T-helper 17 cell (primary cell): ENCODE measurements at regions not wholly inside any gene's neighbourhood (a gene's known extent, or its start where the extent isn't known, plus 50 kb on each side); places are given as distances from the start of the nearest gene placed in this dataset.

Experiments
- ATAC-seq: fragments of 150-1000 bp; cut with Tn5 transposase; 2 replicates; pipeline ENCODE4 v1.10.0; 2021; ENCODE audit warnings: mild to moderate bottlenecking, moderate library complexity
- DNase-seq, 3 donors: peaks; one replicate each; pipeline versions ENCODE4 v3.0.0 to v3.0.0-alpha.2; 2020 to 2021
- H3K9me3 ChIP-seq: one replicate; pipeline ENCODE4 v1.7.0; 2013; ENCODE audit warnings: low read length, mild to moderate bottlenecking; ENCODE audit not compliant: control insufficient read depth, poor library complexity, severe bottlenecking
- H3K27ac Mint-ChIP-seq: one replicate; pipeline ENCODE4 v1.8.0; 2022; ENCODE audit warnings: mild to moderate bottlenecking, moderate library complexity, mixed read lengths
- H3K27me3 Mint-ChIP-seq: one replicate; pipeline ENCODE4 v1.8.0; 2022; ENCODE audit warnings: mixed read lengths
- H3K36me3 Mint-ChIP-seq: one replicate; pipeline ENCODE4 v1.8.0; 2022; ENCODE audit warnings: low read depth, mixed read lengths
- H3K4me1 Mint-ChIP-seq: one replicate; pipeline ENCODE4 v1.8.0; 2022; ENCODE audit warnings: mild to moderate bottlenecking, mixed read lengths
- H3K4me3 Mint-ChIP-seq: one replicate; pipeline ENCODE4 v1.8.0; 2022; ENCODE audit warnings: mild to moderate bottlenecking, moderate library complexity, mixed read lengths

DNA sequence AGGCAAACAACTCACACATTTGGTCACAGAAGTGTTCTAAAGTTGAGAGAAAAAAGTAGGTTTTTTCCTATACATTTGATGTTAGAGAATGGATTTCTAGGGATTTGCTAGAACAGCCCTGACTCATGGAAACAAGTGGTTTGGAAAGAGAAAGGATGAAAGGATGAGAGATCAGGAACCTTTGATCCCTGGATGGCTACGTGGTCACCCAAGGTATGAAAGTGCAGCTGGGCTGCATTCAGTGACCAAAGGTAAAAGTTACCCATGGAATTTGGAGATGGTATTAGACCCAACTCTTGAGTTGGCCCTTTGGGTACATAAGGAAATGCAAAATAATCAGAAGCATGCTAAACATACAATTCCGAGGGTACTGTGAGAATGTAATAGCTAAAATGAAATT lies 61.3 kb upstream of the SPIN1 start:
- H3K4me1 Mint-ChIP-seq: peaks cover 17% of the 10 kb centered on the region
- H3K9me3 ChIP-seq: no peaks in the 10 kb centered on the region
- no peak for ATAC-seq
- no peak for DNase-seq
- H3K36me3 Mint-ChIP-seq: peaks cover 2% of the 10 kb centered on the region
- H3K27me3 Mint-ChIP-seq: no peaks in the 10 kb centered on the region
- no peak overlapping the region for H3K4me3 Mint-ChIP-seq
- H3K27ac Mint-ChIP-seq: peak overlapping the region; percentile 3

- Mint-ChIP-seq H3K36me3 (peaks cover 2% of the 10 kb centered on the region), H3K4me3 (no peak overlapping the region), H3K27ac (no peak overlapping the region), H3K27me3 (no peaks in the 10 kb centered on the region), H3K4me1 (peaks cover 17% of the 10 kb centered on the region)
- H3K9me3 ChIP-seq: no peaks in the 10 kb centered on the region
- DNase-seq: no peak
- no peak for ATAC-seq
Measured at GRCh38 chr9:88326015-88326414, 62.2 kb upstream of the SPIN1 start.

DNA sequence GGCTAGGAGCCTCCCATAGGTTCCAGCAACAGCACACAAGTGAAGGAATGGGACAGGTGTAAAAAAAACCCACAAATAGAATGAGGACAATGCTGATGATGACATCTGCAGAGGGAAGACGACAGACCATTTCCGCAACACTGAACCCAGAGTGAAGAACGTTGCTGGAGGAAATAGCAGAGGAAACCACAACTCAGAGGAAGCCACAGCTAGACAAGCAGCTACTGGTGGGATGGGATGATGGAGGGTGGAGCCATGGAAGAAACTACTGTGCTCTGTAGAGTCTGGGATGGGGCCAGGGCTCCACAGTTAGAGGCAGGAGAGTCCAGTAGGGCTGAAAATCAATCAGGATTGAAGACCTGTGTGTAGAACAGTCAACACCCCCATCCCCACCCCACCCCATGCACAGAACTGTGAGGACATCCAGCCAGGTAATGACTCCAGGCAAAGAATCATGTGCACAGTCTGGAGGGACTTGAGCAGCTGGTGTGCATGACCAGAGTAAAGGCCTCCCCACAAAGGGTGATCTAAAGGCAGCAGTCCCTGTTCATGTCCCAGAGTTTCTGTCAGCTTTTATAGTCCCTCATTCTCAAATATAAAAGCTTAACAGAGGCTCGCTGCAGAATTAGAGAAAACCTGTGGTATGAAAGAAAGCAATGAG lies 65.2 kb upstream of the SPIN1 start:
- H3K27ac Mint-ChIP-seq: peak overlapping the region; percentile 94
- ATAC-seq (peak; percentile 99), DNase-seq (peak in 2 of 3 donors; percentile 29 to 32)
- H3K4me3 Mint-ChIP-seq: peak overlapping the region; percentile 81
- H3K36me3 Mint-ChIP-seq: peaks cover 2% of the 10 kb centered on the region
- H3K9me3 ChIP-seq: no peaks in the 10 kb centered on the region
- H3K4me1 Mint-ChIP-seq: peaks cover 21% of the 10 kb centered on the region
- no peaks in the 10 kb centered on the region for H3K27me3 Mint-ChIP-seq

DNA sequence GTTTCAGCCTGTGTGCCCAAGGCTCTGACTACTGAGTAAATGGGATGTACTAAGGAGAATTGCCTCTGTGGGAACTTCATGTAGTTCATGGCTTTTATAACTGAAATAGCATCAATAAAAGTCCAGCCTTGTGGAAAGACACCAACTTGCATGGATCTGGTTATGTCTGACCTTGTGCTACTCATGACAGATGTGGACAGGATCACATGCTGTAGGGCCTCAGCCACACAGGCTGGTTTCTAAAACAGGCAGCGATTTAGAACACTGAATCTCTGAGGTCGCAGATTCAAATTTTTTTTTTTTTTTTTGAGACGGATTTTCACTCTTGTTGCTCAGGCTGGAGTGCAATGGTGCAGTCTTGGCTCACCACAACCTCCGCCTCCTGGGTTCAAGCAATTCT lies 66.5 kb upstream of the SPIN1 start:
- peaks cover 21% of the 10 kb centered on the region for H3K4me1 Mint-ChIP-seq
- ATAC-seq (no peak), DNase-seq (no peak)
- no peak overlapping the region for H3K27ac Mint-ChIP-seq
- H3K9me3 ChIP-seq: no peaks in the 10 kb centered on the region
- H3K27me3 Mint-ChIP-seq: no peaks in the 10 kb centered on the region
- no peak overlapping the region for H3K4me3 Mint-ChIP-seq
- peaks cover 2% of the 10 kb centered on the region for H3K36me3 Mint-ChIP-seq

- H3K4me3 Mint-ChIP-seq: no peak overlapping the region
- peaks cover 21% of the 10 kb centered on the region for H3K4me1 Mint-ChIP-seq
- DNase-seq (no peak), ATAC-seq (no peak)
- peak overlapping the region; percentile 53 for H3K27ac Mint-ChIP-seq
- H3K36me3 Mint-ChIP-seq: peaks cover 2% of the 10 kb centered on the region
- no peaks in the 10 kb centered on the region for H3K9me3 ChIP-seq
- no peaks in the 10 kb centered on the region for H3K27me3 Mint-ChIP-seq
Measured at GRCh38 chr9:88320748-88321415, 67.4 kb upstream of the SPIN1 start.

DNA sequence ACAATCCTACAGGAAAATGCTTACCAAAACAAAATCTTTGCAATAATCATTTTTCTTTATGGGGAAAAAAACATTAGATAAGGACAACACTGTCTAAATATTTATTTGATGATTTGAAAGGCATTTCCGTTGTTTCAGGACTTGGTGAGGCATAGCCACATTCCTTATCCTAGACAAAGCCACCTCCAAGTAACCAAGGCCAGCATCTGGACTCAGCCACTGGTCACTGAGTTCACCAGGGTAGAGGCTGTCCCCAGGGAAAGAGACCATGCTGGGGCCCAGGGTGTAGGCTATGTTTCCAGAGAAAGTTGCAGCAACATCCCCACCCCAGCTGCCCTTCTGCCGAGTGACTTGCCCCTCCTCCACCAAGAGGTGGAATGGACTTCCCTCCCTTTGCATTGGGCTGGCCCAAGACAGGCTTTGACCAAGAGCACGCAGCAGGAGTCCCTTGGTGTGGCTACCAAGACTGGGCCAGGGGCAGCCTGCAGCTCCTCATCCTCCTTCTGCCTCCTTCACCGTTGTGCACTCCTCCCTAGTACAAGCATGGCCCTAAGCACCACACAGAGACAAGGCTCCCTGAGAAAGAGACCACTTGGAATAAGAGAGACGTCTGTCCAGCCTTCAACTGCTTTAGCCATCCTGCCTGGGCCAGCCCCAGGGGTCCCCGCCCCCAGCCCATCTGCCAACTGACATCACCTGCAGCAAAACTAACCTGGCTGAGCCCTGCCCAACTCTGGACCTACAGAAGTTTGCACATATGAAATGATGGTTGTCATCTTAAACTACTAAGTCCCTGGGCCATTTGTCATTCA lies 68.1 kb upstream of the SPIN1 start:
- Mint-ChIP-seq H3K27me3 (no peaks in the 10 kb centered on the region), H3K4me3 (no peak overlapping the region), H3K4me1 (peaks cover 21% of the 10 kb centered on the region), H3K36me3 (peaks cover 2% of the 10 kb centered on the region), H3K27ac (peak overlapping the region; percentile 53)
- H3K9me3 ChIP-seq: no peaks in the 10 kb centered on the region
- DNase-seq (no peak), ATAC-seq (no peak)

DNA sequence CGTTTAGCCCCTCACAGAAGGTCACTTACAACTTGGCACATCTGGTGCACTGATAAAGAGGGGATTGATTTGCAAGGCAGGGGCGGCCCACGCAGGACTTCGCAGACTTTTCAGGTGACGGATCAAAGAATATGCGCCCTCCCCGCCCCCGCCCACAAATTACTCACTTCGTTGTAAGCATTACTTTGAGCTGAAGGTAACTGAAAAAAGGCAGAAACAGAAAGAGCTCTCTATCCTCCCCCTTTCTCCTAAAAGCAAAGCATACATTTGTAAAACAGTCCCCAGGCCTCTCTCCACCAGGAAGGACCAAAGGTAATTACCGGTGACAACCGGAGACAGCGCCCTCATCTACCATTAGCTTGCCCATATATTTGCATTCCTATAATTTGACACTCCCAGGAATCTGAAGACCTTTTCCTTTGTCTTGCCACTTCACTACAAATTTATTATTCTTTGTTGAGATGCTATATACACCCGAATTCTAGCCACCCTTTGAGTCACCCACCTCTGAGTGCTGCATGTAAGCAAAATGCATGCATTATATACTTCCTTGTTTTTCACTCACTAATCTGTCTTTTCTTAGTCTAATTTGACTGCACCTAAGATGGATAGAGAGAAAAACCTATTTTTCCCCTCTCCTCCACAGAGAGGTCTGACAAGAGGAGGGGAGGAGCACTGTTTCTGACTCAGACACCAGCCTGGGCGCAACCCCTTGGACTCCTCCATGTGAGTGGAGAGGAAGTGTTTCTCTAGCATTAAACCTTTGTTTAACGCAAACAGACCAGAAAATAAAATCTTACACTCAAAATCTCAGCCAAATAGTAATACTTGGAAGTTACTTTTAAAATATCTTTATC lies 74.7 kb upstream of the SPIN1 start:
- no peaks in the 10 kb centered on the region for H3K9me3 ChIP-seq
- ATAC-seq (no peak), DNase-seq (no peak)
- no peaks in the 10 kb centered on the region for H3K36me3 Mint-ChIP-seq
- H3K27ac Mint-ChIP-seq: peak overlapping the region; percentile 72
- peak overlapping the region; percentile 57 for H3K4me3 Mint-ChIP-seq
- peaks cover 2% of the 10 kb centered on the region for H3K27me3 Mint-ChIP-seq
- H3K4me1 Mint-ChIP-seq: peaks cover 18% of the 10 kb centered on the region

- peak overlapping the region; percentile 62 for H3K4me3 Mint-ChIP-seq
- H3K4me1 Mint-ChIP-seq: peaks cover 18% of the 10 kb centered on the region
- ATAC-seq: peak; percentile 77
Measured at GRCh38 chr9:88312517-88313103, 75.6 kb upstream of the SPIN1 start.

DNA sequence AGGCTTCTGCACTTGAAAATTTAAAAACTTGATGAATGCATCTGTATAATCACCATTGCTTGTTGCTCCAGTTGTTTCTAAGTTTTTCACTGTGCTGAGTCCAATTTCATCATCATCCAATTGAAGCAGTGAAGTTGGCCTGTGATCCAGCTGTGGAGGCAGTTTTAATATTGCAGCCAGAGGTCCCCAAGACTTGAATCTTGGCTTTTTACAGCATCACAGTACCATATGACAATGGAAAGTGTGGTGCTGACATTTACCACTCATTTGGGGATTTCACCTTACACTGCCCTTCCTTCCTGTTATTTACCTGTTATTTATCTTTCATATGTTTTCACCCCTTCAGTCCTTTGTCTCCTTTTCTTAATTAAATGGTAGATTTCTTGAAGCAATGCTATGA lies 76.2 kb upstream of the SPIN1 start:
- H3K4me1 Mint-ChIP-seq: peaks cover 21% of the 10 kb centered on the region
- H3K36me3 Mint-ChIP-seq: no peaks in the 10 kb centered on the region
- no peaks in the 10 kb centered on the region for H3K9me3 ChIP-seq
- DNase-seq (no peak), ATAC-seq (peak; percentile 81)
- H3K27me3 Mint-ChIP-seq: peaks cover 12% of the 10 kb centered on the region
- H3K4me3 Mint-ChIP-seq: peak overlapping the region; percentile 62
- H3K27ac Mint-ChIP-seq: peak overlapping the region; percentile 72

More at GRCh38 chr9:88312517-88313103, 75.6 kb upstream of the SPIN1 start:
- no peaks in the 10 kb centered on the region for H3K9me3 ChIP-seq
- no peaks in the 10 kb centered on the region for H3K36me3 Mint-ChIP-seq
- H3K27ac Mint-ChIP-seq: peak overlapping the region; percentile 72
- no peak for DNase-seq
- peaks cover 7% of the 10 kb centered on the region for H3K27me3 Mint-ChIP-seq

DNA sequence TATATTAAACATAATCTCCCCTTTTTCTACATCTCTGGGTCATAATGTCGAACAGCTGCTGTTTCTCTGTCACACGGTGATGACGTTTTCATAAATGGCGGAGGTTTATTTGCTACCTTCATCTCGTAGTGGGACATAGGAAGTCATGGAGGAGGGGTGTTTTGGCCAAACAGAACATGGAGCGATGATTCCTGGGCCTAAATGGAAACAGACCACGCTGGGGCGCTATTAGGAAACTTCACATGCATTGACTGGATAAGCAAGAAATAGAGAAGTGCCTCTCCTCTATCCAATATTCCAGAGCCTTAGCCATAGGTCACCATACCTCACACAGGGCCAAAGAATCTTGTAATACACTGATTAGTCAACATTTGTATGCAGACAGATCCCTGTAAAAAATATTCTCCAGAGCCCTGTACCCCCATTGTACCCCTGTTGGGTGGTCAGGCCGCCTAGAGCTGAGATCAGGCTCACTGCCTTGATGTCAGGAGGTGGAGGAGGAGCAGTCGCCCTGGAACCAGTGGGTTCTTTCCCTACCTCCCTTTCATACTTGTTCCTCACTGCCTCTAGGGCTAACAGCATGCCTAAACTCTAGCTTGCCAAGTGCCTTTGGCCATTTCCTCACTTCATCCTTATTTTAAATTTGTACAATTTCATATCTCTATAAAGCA lies 77.8 kb upstream of the SPIN1 start:
- Mint-ChIP-seq H3K4me3 (no peak overlapping the region), H3K4me1 (peaks cover 23% of the 10 kb centered on the region), H3K27ac (no peak overlapping the region), H3K36me3 (no peaks in the 10 kb centered on the region), H3K27me3 (peaks cover 17% of the 10 kb centered on the region)
- no peaks in the 10 kb centered on the region for H3K9me3 ChIP-seq
- no peak for DNase-seq
- no peak for ATAC-seq

GRCh38 chr9:88308831-88309560 lies 79.2 kb upstream of the SPIN1 start:
- H3K27me3 Mint-ChIP-seq: peaks cover 28% of the 10 kb centered on the region
- H3K4me3 Mint-ChIP-seq: no peak overlapping the region
- no peak overlapping the region for H3K27ac Mint-ChIP-seq
- H3K4me1 Mint-ChIP-seq: peaks cover 31% of the 10 kb centered on the region
- no peaks in the 10 kb centered on the region for H3K36me3 Mint-ChIP-seq
- H3K9me3 ChIP-seq: no peaks in the 10 kb centered on the region
- DNase-seq (no peak), ATAC-seq (no peak)

DNA sequence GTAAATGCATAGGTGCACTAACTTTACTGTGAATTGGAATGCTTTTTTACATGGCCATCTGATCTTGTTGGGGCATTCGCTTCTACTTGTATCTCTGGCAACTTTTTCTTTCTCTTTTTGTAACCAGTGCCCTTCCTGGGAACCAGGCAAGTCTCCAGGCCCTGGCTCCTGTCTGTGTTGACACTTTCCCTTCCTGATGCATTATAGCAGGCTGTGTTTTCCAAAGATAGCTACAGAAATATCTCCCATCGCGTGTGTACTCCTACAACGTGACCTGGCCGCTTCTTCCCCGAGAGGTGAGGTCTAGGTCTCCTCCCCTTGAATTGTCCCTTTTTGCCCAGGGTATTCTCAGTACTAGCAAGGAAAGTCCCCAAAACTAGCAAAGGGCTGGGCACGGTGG lies 81.1 kb upstream of the SPIN1 start:
- no peaks in the 10 kb centered on the region for H3K9me3 ChIP-seq
- peaks cover 24% of the 10 kb centered on the region for H3K4me1 Mint-ChIP-seq
- peak overlapping the region; percentile 39 for H3K27ac Mint-ChIP-seq
- ATAC-seq (no peak), DNase-seq (no peak)
- no peak overlapping the region for H3K4me3 Mint-ChIP-seq
- H3K27me3 Mint-ChIP-seq: peaks cover 44% of the 10 kb centered on the region
- no peaks in the 10 kb centered on the region for H3K36me3 Mint-ChIP-seq
